HG02981 (cell line): ENCODE measurements at regions not wholly inside any gene's neighbourhood (a gene's known extent, or its start where the extent isn't known, plus 50 kb on each side); places are given as distances from the start of the nearest gene placed in this dataset.

ENCODE experiments used
- ATAC-seq: cut with Tn5 transposase; IDR thresholded peaks from one replicate; pipeline ENCODE4 v1.9.1; 2021; ENCODE audit warnings: mild to moderate bottlenecking, moderate library complexity; ENCODE audit not compliant: unreplicated experiment

GRCh38 chr7:155178096-155178495 lies 108.0 kb downstream of the HTR5A start:
- no peak for ATAC-seq

- ATAC-seq = no peak
Measured at GRCh38 chr7:155181768-155182167, 111.6 kb downstream of the HTR5A start.

- ATAC-seq = no peak
Measured at GRCh38 chr7:155182406-155182970, 112.4 kb downstream of the HTR5A start.

- ATAC-seq = no peak
Measured at GRCh38 chr7:155183655-155184054, 113.5 kb downstream of the HTR5A start.

- no peak for ATAC-seq
Measured at GRCh38 chr7:155184923-155185322, 112.8 kb upstream of the INSIG1 start.

DNA sequence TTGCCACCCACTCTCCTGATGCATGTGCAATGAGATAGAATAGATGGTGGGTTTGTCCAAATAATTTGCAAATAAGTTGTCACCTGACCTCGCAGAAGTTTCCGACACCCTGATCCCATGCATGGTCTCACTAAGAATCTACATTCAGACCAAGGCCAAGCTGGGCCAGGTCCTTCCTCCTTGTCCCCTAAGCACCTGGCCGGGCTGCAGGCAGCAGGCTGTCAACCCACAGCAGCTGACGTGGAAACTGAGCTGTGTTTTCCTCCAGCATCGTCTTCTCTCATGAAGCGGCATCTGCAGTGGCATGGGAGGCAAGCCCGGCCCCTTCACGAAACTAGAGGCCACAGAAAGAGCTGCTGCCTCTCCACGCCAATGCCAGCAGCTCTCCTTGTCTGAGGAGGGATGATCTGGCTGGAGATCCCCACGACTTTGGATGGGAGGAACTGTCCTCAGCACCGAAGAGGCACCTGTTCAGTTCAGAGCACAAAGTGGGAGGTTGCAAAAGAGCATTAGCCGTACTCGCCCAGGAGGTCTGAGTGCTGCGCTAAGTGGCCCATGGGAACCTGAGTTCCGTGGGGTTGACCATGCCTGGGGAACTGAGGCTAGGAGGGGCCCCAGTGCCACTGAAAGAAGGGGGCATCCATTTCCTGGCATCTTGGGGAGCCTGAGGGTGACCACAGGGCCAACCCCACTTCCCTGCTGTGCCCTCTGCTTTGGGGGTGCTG lies 110.5 kb upstream of the INSIG1 start:
- ATAC-seq = no peak

- no peak for ATAC-seq
Measured at GRCh38 chr7:155188357-155188756, 109.3 kb upstream of the INSIG1 start.

- no peak for ATAC-seq
Measured at GRCh38 chr7:155188821-155189581, 108.7 kb upstream of the INSIG1 start.

DNA sequence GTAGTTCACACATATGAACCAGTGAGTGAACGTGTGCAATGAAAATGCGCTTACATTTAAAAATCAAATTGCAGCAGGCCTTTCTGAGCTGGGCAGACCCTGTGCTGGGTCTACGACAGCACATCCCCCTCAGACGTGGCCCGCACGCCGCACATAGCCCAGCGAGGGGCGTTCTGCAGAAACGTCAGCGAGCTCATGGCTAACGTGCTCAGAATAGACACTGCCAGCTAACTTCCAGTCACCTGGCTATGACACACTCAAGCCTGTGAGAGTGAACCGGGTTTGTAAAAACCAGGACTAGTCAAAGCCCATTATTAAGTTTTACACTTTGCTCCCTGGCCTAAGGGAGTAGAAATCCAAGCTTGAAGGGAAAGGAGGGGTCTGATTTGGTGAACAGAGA lies 108.1 kb upstream of the INSIG1 start:
- ATAC-seq = no peak

GRCh38 chr7:155190688-155191087 lies 107.0 kb upstream of the INSIG1 start:
- no peak for ATAC-seq

GRCh38 chr7:155191137-155191536 lies 106.5 kb upstream of the INSIG1 start:
- no peak for ATAC-seq

- ATAC-seq = peak; percentile 69
Measured at GRCh38 chr7:155191901-155192478, 105.7 kb upstream of the INSIG1 start.

DNA sequence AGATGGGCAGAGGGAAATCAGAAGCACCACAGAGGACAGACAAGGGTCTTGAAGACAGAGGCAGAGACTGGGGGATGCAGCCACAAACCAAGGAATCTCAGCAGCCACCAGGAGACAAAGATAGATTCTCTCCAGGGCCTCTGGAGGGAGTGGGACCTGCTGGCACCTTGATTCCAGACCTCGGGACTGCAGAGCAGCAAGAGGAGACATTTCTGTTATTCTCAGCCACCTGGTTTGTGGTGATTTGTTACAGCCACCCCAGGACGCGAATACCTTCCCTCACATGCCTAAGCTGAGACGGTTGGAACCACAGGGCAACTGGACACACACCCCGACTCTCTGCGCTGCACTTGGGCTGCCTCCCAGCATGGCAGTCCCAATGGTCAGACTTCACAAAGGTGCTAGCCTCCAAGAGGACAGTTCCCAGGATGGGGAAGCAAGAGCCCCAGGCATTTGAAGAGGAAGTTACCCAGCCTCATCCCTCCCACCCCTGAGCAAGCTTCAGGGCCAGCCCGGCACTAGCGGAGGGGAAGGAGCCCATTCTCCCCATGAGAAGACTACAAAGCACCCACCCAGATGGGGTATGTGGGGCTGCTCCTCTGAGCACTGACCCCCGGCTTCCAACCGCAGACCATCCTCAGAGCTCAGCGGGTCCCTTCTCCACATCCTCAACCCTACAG lies 104.6 kb upstream of the INSIG1 start:
- no peak for ATAC-seq

DNA sequence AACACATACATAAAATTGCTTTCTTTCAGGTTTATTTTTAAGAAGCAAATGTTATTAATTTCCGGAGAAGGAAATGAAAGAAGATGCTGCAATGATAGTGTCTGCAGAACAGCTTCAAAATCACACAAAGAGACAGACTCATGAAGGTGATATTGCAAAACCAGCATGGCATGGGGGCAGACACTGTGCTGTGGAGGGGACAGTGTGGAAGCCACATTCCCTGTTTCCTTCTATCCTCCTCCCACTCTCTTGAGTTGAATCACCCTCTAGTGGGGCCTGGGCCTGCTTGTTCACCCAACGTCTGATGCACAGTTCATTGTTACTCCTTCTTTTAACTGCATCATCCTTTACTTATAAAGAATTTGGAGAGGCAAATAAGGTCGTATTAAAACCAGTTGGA lies 104.0 kb upstream of the INSIG1 start:
- ATAC-seq = no peak

DNA sequence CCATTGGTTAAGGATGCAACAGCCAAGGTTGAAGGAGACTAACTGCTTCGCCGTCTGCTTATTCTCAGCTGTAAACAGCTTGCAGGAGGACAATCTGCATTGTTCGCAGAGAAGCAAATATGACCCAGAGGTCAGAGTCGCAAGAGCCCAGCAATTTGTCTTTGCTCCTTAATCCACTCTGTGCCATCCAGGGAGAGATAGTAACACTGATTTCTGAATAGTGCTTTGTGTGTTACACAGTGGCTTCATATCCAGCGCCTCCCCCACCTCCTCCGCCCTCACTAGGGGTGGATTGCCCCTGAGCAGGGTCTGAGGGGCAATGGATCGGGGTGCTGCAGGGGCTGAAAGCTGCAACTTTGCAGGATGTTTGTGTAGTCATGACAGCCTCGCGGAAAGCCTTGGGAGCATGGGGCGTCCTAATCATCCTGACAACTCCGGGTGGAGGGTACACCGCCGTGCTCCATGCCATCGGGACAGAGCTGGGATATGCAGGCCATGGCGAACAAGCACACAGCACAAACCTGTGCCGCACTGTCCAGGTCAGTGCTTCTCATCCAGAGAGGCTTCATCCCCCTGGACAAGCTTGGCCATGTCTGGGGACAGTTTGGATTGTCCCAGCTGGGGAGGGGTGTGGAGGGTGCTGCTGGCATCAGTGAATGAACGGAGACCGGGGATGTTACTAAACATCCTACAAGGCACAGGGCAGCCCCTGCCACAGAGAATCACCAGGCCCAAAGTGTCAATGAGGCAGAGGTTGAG lies 103.1 kb upstream of the INSIG1 start:
- no peak for ATAC-seq

GRCh38 chr7:155195939-155196523 lies 101.6 kb upstream of the INSIG1 start:
- ATAC-seq = no peak

DNA sequence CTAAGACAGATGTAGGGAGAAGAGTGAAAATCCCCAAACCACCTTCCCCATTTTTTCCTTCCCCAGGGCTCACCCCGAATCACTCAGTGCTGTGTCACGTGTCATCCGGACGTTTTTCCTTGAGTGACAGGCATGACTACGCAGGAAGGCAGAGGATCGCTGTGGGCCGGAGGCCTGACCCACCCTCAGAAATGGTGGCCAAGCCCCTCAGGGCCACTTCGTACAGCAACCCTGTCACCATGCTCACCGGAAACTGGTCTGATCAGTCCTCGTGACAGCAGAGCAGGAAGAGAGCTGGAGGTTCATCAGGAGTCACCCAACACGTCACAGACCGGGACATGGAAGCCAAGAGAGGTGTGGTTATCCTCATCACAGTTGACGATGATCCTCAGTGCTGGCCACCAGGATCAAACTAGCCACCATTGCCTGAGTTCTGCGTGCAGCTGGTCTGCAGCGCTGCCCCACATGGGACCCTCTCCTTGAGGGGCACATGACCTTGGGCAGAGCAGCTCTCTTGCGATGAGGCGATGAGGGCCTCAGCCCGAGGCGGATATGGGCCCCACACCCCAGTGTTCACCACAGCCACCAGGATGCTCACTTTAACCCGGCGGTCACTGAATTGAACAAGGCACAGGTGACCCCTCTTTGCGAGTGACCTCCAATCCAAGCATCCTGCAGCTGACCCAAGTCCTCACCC lies 99.3 kb upstream of the INSIG1 start:
- ATAC-seq = no peak

DNA sequence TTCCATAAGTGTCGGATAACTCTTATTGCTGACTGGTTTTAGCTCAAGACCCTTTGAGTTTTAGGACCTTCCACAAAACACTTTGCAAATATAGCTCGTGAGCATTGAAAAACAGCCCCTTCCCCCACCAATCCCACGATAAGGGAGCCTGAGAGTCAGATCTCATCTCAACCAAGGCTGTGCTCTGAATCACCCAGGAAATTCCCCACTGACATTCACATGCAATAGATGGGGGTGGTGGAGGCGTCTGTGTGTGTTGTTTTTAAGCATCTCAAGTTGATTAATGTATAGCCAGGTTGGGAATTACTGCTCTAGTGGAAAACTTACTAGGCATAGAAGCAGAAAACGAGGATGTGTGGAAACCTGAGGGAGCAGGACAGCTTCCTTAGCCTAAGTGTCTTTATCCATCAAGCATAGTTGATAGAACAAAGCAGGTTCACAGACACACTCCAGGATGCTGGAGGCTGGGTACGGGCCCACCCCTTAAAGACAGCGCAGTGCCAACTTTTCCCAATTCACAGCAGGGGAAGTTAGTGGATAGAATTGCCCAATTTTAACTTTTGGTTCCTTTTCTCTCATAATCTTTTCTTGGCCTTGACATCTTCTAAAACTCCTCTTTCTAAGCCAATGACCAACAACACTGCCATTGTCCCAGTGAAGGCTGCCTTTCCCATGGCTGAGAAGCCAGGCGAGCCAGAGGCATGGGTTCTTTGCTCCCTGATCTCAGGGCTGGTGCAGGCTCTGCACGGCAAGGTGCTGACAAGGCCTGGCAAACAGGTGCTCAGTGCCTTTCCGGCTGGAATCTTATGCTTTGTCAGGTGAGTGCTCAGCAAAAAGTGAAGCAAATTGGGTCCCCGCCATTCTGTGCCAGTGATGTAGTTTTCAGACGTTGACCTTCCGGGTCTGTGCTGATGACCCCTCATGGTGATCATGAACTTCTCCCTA lies 98.5 kb upstream of the INSIG1 start:
- peak; percentile 68 for ATAC-seq
